ENCODE measurements at regions not wholly inside any gene's neighbourhood (a gene's known extent, or its start where the extent isn't known, plus 50 kb on each side); places are given as distances from the start of the nearest gene placed in this dataset.

DNA sequence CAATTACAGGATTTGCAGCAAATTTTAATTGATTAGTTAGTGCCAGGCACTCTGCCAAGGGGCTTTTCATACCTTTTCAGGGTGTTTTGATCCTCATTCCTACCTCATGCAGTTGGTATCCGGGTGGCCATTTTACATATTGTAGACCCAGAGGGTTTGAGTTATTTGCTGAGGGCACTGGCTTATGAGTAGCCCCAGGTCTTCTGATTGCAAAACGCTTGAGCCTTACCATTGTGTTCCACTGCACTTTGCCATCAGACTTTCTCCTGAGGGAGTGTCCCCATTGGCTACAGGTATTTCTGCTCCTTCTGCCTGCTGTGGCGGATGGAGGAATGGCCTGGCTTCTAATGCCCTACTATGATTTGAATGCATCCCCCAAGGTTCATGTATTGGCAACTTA, 257.8 kb upstream of the CRY1 start:
- TF ChIP-seq POLR2A (IDR thresholded peaks at IDR 0.05), result no peak
- TF ChIP-seq, protein P1, sequence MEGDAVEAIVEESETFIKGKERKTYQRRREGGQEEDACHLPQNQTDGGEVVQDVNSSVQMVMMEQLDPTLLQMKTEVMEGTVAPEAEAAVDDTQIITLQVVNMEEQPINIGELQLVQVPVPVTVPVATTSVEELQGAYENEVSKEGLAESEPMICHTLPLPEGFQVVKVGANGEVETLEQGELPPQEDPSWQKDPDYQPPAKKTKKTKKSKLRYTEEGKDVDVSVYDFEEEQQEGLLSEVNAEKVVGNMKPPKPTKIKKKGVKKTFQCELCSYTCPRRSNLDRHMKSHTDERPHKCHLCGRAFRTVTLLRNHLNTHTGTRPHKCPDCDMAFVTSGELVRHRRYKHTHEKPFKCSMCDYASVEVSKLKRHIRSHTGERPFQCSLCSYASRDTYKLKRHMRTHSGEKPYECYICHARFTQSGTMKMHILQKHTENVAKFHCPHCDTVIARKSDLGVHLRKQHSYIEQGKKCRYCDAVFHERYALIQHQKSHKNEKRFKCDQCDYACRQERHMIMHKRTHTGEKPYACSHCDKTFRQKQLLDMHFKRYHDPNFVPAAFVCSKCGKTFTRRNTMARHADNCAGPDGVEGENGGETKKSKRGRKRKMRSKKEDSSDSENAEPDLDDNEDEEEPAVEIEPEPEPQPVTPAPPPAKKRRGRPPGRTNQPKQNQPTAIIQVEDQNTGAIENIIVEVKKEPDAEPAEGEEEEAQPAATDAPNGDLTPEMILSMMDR (IDR thresholded peaks at IDR 0.05), result no peak
- no peak overlapping the region for H3K4me3 ChIP-seq
- DNase-seq, result no peak
- no peak overlapping the region for H3K27ac ChIP-seq
- no peaks in the 10 kb centered on the region for H3K27me3 ChIP-seq
- H3K36me3 ChIP-seq, result no peaks in the 10 kb centered on the region
- no peaks in the 10 kb centered on the region for H3K4me1 ChIP-seq
- H3K9me3 ChIP-seq, result no peaks in the 10 kb centered on the region

DNA sequence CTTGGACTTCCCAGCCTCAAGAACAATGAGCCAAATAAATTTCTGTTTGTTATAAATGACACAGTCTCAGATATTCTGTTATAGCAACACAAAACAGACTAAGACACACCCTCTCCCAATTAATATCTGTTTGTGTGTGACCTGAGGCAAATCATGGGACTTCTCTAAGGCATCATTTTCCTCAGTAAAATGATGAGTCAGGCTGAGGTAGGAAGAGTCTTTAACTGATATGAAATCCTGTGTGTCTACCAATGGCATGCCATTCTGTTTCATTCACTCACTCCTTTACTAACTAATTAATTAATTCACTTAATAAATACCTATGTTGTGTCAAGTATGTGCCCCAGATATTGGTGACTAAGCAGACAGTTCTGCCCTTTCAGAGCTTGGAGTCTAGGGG, 258.4 kb upstream of the CRY1 start:
- no peaks in the 10 kb centered on the region for H3K4me1 ChIP-seq
- no peaks in the 10 kb centered on the region for H3K27me3 ChIP-seq
- TF ChIP-seq, protein P1 (IDR thresholded peaks at IDR 0.05), result no peak
- no peak for TF ChIP-seq POLR2A (IDR thresholded peaks at IDR 0.05)

DNA sequence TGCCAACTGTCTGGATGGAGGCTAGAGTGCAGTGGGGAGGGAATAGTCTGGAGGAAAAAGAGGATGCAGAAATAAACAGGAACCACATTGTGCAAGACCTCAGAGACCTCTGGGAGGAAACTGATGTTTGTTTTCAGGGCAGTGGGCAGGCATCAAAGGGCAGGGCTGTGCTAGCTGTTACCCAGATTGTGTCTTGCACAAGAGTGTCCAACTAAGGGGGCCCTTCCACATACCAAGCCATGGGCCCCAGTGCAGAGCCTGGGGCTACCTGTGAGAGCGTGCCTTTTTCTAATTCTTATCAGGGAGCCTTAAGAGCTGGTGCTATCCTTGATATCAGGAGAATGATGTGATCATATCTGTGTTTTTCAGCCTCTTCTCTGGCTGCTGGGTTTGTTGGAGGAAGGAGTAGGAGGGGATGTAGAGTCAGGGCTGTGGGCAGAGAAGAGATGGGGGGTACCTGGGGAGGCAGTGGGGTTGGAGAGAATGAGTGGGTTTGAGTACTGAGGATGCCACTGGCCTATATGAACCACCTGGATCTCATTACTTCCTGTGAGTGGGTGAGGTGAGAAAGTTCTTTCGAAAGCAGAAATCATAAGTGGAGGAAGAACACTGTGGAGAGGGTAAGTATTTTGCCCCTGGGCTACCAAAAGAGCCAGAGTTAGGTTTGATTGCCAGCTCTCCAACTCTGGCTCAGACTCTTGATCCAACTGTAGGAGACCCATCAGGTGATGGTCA, 259.2 kb upstream of the CRY1 start:
- no peak for DNase-seq
- no peaks in the 10 kb centered on the region for H3K9me3 ChIP-seq
- no peaks in the 10 kb centered on the region for H3K4me1 ChIP-seq
- TF ChIP-seq, protein P1 (IDR thresholded peaks at IDR 0.05), result no peak
- TF ChIP-seq POLR2A (IDR thresholded peaks at IDR 0.05), result no peak
- H3K27ac ChIP-seq, result no peak overlapping the region
- no peaks in the 10 kb centered on the region for H3K36me3 ChIP-seq
- no peak overlapping the region for H3K4me3 ChIP-seq
- H3K27me3 ChIP-seq, result no peaks in the 10 kb centered on the region

More for the DNA sequence above, 258.4 kb upstream of the CRY1 start:
- DNase-seq, result no peak
- no peak overlapping the region for H3K4me3 ChIP-seq
- H3K36me3 ChIP-seq, result no peaks in the 10 kb centered on the region
- H3K27ac ChIP-seq, result no peak overlapping the region
- no peaks in the 10 kb centered on the region for H3K9me3 ChIP-seq

DNA sequence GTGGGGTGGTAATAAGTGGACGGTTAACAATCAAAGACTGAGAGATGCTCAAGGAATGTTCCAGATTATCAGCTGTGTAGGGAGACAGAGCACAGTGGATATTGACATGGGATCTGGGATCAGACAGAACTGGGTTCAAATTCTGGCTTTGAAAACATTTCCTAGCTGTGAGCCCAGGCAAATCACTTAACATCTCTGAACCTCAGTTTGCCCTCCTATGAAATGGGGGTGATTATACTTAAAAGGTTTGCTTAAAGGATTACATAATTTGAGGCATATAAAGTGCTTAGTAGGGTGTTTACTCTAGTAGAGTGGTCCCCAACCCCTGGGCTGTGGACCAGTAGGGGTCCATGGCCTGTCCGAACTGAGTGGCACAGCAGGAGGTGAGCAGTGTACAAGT, 260.0 kb upstream of the CRY1 start:
- TF ChIP-seq, protein P1 (IDR thresholded peaks at IDR 0.05), result no peak
- TF ChIP-seq POLR2A (IDR thresholded peaks at IDR 0.05), result no peak
- no peak for DNase-seq
- no peak overlapping the region for H3K27ac ChIP-seq

DNA sequence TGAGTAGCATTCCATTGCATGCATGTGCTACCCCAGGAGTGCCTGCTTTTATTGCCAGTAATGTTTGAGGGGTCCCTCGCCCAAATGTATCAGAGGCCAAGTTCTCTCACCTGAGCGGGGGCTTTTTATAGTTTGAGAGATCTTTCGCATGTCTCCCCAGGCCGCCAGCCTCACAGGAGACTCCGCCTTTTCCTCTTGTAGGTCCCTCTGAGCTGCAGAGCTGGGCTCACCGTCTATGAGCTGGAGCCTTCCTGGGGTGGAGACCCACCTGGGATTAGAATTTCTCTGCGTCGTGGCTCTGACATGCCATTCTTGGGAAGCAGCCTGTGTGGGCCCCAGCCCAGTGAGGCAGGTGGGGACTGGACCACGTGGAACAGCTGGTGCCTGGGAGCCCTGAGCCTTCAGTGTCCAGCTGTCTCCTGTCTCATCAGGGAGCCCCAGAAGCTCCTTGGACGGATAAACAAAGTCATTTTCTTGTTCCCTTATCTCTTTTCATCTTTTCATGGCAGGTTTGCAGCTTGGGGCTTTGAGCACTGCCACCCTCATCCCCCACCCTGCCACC, 261.7 kb upstream of the CRY1 start:
- Histone ChIP-seq H3K9me3 (no peaks in the 10 kb centered on the region), H3K27me3 (no peaks in the 10 kb centered on the region), H3K36me3 (no peaks in the 10 kb centered on the region), H3K4me1 (no peaks in the 10 kb centered on the region), H3K4me3 (no peak overlapping the region), H3K27ac (no peak overlapping the region)
- TF ChIP-seq, protein P1 (IDR thresholded peaks at IDR 0.05), result no peak
- no peak for TF ChIP-seq POLR2A (IDR thresholded peaks at IDR 0.05)
- DNase-seq, result no peak

More for the DNA sequence above, 260.0 kb upstream of the CRY1 start:
- no peaks in the 10 kb centered on the region for H3K36me3 ChIP-seq
- no peaks in the 10 kb centered on the region for H3K9me3 ChIP-seq
- H3K27me3 ChIP-seq, result no peaks in the 10 kb centered on the region
- no peaks in the 10 kb centered on the region for H3K4me1 ChIP-seq
- H3K4me3 ChIP-seq, result no peak overlapping the region

Data from Peyer's patch (tissue), 4 donors.